ENCODE measurements at regions not wholly inside any gene's neighbourhood (a gene's known extent, or its start where the extent isn't known, plus 50 kb on each side); places are given as distances from the start of the nearest gene placed in this dataset.

DNA sequence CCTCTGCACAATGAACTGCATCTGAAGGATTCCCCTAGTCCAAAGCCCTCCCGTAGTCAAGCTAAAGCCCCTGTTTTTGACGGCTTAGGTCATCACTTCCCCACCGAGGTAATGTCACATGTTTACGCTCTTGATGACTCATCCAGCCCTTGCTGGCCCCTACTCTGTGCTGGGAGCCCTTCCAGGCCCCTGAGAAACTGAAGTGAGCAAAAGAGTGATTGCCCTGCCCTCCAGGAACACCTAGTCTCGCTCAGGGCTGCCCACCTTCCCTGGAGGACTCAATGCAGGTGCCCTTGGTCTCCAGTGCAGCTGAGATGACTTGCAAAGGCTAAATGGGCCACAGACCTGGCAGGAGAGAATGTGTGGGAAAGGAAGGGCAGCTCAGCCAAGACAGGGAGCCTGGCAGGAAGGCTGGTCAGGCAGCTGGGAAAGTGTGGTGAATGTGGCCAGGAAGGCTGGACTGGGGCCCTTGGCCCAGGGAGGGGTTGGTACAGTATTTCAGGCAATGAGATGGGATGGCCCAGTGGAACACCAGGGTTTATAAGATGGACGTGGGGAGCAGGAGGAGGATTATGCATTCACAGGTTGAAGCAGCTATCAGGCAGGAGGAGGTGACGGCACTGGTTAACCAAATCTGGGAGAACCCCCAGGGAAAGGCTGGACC is 345.6 kb downstream of the NPHP4 start:
- Histone ChIP-seq H3K27ac (ENCODE audit: low read depth in 1 of 2, low read length in 2 of 2) (no peak overlapping the region), H3K4me3 (ENCODE audit: low read depth in 1 of 3, low read length in 3 of 3) (no peak overlapping the region), H3K9ac (ENCODE audit: low read depth in 1 of 2, low read length in 2 of 2) (no peak overlapping the region), H3K36me3 (ENCODE audit: control insufficient read depth in 4 of 4, insufficient read depth in 3 of 4, low read depth in 1 of 4, low read length in 3 of 4) (no peaks in the 10 kb centered on the region), H3K27me3 (ENCODE audit: control insufficient read depth in 4 of 4, insufficient read depth in 4 of 4, low read length in 3 of 4) (peaks cover 0 to 5% (median 0%) of the 10 kb centered on the region in 4 donors), H3K4me1 (ENCODE audit: control insufficient read depth in 4 of 4, insufficient read depth in 4 of 4, low read length in 3 of 4) (no peaks in the 10 kb centered on the region), H3K9me3 (ENCODE audit: control insufficient read depth in 4 of 4, low read length in 3 of 4) (peaks cover 5 to 10% (median 7%) of the 10 kb centered on the region in 4 donors)
- 55% methylated on average over 7 of the region's 7 CpGs for WGBS
- DNase-seq (ENCODE audit: low spot score) = no peak
- TF ChIP-seq RAD21 (IDR thresholded peaks at IDR 0.05) = no peak
- TF ChIP-seq ATF3 (IDR thresholded peaks at IDR 0.05) = no peak
- no peak for TF ChIP-seq EGR1 (IDR thresholded peaks at IDR 0.05; ENCODE audit: low read depth in 2 of 2)
- TF ChIP-seq FOXA2 (IDR thresholded peaks at IDR 0.05) = no peak
- TF ChIP-seq TAF1 (conservative IDR thresholded peaks at IDR 0.05) = no peak
- TF ChIP-seq HNF4A (conservative IDR thresholded peaks at IDR 0.05) = no peak
- no peak for TF ChIP-seq FOXA1 (IDR thresholded peaks at IDR 0.05)
- no peak for TF ChIP-seq HNF4G (IDR thresholded peaks at IDR 0.05)
- TF ChIP-seq RXRA (IDR thresholded peaks at IDR 0.05) = no peak
- TF ChIP-seq YY1 (IDR thresholded peaks at IDR 0.05) = no peak
- TF ChIP-seq NR2F2 (IDR thresholded peaks at IDR 0.05) = no peak
- TF ChIP-seq REST (IDR thresholded peaks at IDR 0.05) = no peak
- TF ChIP-seq, protein P1, sequence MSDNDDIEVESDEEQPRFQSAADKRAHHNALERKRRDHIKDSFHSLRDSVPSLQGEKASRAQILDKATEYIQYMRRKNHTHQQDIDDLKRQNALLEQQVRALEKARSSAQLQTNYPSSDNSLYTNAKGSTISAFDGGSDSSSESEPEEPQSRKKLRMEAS (IDR thresholded peaks at IDR 0.05) = no peak
- no peak for TF ChIP-seq ZBTB33 (IDR thresholded peaks at IDR 0.05)
- TF ChIP-seq JUND (IDR thresholded peaks at IDR 0.05) = no peak
- no peak for TF ChIP-seq SP1 (IDR thresholded peaks at IDR 0.05)

DNA sequence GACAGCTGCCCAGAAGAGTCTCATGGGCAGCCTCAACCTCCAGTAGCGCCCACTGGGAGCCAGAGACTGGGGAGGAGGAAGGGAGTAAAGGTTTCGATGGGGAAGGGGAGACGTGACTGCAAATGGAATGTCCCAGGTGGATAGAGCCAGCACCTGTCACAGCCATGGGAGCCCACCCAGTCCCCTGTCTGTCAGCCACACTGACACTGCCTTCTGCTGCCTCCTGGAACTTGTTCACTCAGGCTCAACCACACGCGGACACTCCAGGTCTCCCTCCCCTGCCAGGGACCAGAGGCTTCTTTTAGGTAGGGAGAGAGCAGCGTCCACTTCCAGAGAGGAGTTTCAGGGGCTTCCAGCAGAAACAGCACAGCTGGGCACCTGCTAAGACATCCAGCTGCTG is 346.3 kb downstream of the NPHP4 start:
- Histone ChIP-seq H3K27ac (ENCODE audit: low read depth in 1 of 2, low read length in 2 of 2) (no peak overlapping the region), H3K27me3 (ENCODE audit: control insufficient read depth in 4 of 4, insufficient read depth in 4 of 4, low read length in 3 of 4) (peaks cover 0 to 3% (median 0%) of the 10 kb centered on the region in 4 donors), H3K36me3 (ENCODE audit: control insufficient read depth in 4 of 4, insufficient read depth in 3 of 4, low read depth in 1 of 4, low read length in 3 of 4) (no peaks in the 10 kb centered on the region), H3K4me1 (ENCODE audit: control insufficient read depth in 4 of 4, insufficient read depth in 4 of 4, low read length in 3 of 4) (no peaks in the 10 kb centered on the region), H3K4me3 (ENCODE audit: low read depth in 1 of 3, low read length in 3 of 3) (no peak overlapping the region), H3K9me3 (ENCODE audit: control insufficient read depth in 4 of 4, low read length in 3 of 4) (peaks cover 5 to 10% (median 7%) of the 10 kb centered on the region in 4 donors), H3K9ac (ENCODE audit: low read depth in 1 of 2, low read length in 2 of 2) (no peak overlapping the region)
- 65% methylated on average over 6 of the region's 6 CpGs for WGBS
- no peak for DNase-seq (ENCODE audit: low spot score)
- no peak for TF ChIP-seq REST (IDR thresholded peaks at IDR 0.05)
- TF ChIP-seq TAF1 (conservative IDR thresholded peaks at IDR 0.05) = no peak
- no peak for TF ChIP-seq YY1 (IDR thresholded peaks at IDR 0.05)
- TF ChIP-seq RXRA (IDR thresholded peaks at IDR 0.05) = no peak
- no peak for TF ChIP-seq ATF3 (IDR thresholded peaks at IDR 0.05)
- TF ChIP-seq NR2F2 (IDR thresholded peaks at IDR 0.05) = no peak
- TF ChIP-seq, protein P2, sequence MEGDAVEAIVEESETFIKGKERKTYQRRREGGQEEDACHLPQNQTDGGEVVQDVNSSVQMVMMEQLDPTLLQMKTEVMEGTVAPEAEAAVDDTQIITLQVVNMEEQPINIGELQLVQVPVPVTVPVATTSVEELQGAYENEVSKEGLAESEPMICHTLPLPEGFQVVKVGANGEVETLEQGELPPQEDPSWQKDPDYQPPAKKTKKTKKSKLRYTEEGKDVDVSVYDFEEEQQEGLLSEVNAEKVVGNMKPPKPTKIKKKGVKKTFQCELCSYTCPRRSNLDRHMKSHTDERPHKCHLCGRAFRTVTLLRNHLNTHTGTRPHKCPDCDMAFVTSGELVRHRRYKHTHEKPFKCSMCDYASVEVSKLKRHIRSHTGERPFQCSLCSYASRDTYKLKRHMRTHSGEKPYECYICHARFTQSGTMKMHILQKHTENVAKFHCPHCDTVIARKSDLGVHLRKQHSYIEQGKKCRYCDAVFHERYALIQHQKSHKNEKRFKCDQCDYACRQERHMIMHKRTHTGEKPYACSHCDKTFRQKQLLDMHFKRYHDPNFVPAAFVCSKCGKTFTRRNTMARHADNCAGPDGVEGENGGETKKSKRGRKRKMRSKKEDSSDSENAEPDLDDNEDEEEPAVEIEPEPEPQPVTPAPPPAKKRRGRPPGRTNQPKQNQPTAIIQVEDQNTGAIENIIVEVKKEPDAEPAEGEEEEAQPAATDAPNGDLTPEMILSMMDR (IDR thresholded peaks at IDR 0.05; ENCODE audit: low read depth, low read length, missing input control) = no peak
- TF ChIP-seq EGR1 (IDR thresholded peaks at IDR 0.05; ENCODE audit: low read depth in 2 of 2) = no peak
- TF ChIP-seq, protein P1 (IDR thresholded peaks at IDR 0.05) = no peak
- TF ChIP-seq GABPA (IDR thresholded peaks at IDR 0.05 in 1 of 2, conservative IDR thresholded peaks at IDR 0.05 in 1 of 2) = no peak
- TF ChIP-seq HNF4G (IDR thresholded peaks at IDR 0.05) = no peak
- no peak for TF ChIP-seq HNF4A (conservative IDR thresholded peaks at IDR 0.05)
- TF ChIP-seq JUND (IDR thresholded peaks at IDR 0.05) = no peak
- no peak for TF ChIP-seq FOXA1 (IDR thresholded peaks at IDR 0.05)
- TF ChIP-seq SP1 (IDR thresholded peaks at IDR 0.05) = no peak
